SK-N-SH (cell line): ENCODE measurements at regions not wholly inside any gene's neighbourhood (a gene's known extent, or its start where the extent isn't known, plus 50 kb on each side); places are given as distances from the start of the nearest gene placed in this dataset.

Source experiments
- CTCF ChIA-PET: fragments of 300-600, 350-600 bp; formaldehyde crosslinking; extraction: SDS; loops from one replicate; lab custom pipeline; 2021; lab: Yijun Ruan, JAX
- POLR2A ChIA-PET: fragments of 350-600 bp; sonication (Branson Sonifier 250); formaldehyde crosslinking; extraction: SDS; loops from one replicate; lab custom pipeline; 2020; ENCODE audit warnings: antibody characterized with exemption, inconsistent platforms; lab: Yijun Ruan, JAX
- DNase-seq: peaks from one replicate; pipeline ENCODE4 v3.0.0; 2012
- H2AFZ ChIP-seq: fragments of 200-600 bp; sonication (generic); 2 replicates; pipeline ENCODE4 v1.8.1; 2016; ENCODE audit warnings: antibody characterized with exemption, mild to moderate bottlenecking, low read depth
- H3F3A ChIP-seq: fragments of 200-600 bp; sonication (generic); replicated peaks from 2 replicates; pipeline ENCODE3; 2016; ENCODE audit warnings: antibody characterized with exemption, mild to moderate bottlenecking; ENCODE audit not compliant: insufficient read depth
- H3K27ac ChIP-seq, 2 experiments: fragments of 200-500 bp in 1 of 2; fragments of 200-600 bp in 1 of 2; sonication (Bioruptor generic) in 1 of 2; sonication (generic), shearing (Covaris generic) in 1 of 2; 2 replicates each; pipeline versions ENCODE4 v1.5.1 to v1.6.1; 2014 to 2016; ENCODE audit warnings: low read depth in 2 of 2, inconsistent platforms in 1 of 2, low read length in 1 of 2, mild to moderate bottlenecking in 1 of 2, mixed read lengths in 1 of 2
- H3K27me3 ChIP-seq: fragments of 200-600 bp; sonication (generic), shearing (Covaris generic); 2 replicates; pipeline ENCODE4 v1.6.1; 2016; ENCODE audit warnings: mixed run types; ENCODE audit not compliant: insufficient read depth
- H3K36me3 ChIP-seq, 2 experiments: fragments of 200-500 bp in 1 of 2; fragments of 200-600 bp in 1 of 2; sonication (Bioruptor generic) in 1 of 2; sonication (generic) in 1 of 2; replicated peaks in 1 of 2; 2 replicates each; pipeline versions ENCODE3 to v1.5.1; 2014 to 2016; ENCODE audit warnings: low read length in 1 of 2, mild to moderate bottlenecking in 1 of 2; ENCODE audit not compliant: insufficient read depth in 2 of 2, control insufficient read depth in 1 of 2
- H3K4me1 ChIP-seq, 2 experiments: fragments of 200-500 bp in 1 of 2; fragments of 200-600 bp in 1 of 2; sonication (Bioruptor generic) in 1 of 2; sonication (generic), shearing (Covaris generic) in 1 of 2; 2 replicates each; pipeline versions ENCODE4 v1.5.1 to v1.6.1; 2014 to 2016; ENCODE audit warnings: low read depth in 1 of 2, low read length in 1 of 2, mixed run types in 1 of 2; ENCODE audit not compliant: insufficient read depth in 2 of 2, control insufficient read depth in 1 of 2
- H3K4me2 ChIP-seq: fragments of 200-600 bp; sonication (generic), shearing (Covaris generic); 2 replicates; pipeline ENCODE4 v1.6.1; 2017; ENCODE audit warnings: mixed run types
- H3K4me3 ChIP-seq, 2 experiments: fragments of 200-500 bp in 1 of 2; fragments of 200-600 bp in 1 of 2; sonication (Bioruptor generic) in 1 of 2; sonication (generic), shearing (Covaris generic) in 1 of 2; 2 replicates each; pipeline versions ENCODE4 v1.5.1 to v1.8.1; 2014 to 2016; ENCODE audit warnings: low read depth in 2 of 2, inconsistent platforms in 1 of 2, low read length in 1 of 2, mild to moderate bottlenecking in 1 of 2, mixed read lengths in 1 of 2, moderate library complexity in 1 of 2
- H3K79me2 ChIP-seq: fragments of 200-600 bp; sonication (generic); 2 replicates; pipeline ENCODE4 v1.8.1; 2017; ENCODE audit warnings: mild to moderate bottlenecking; ENCODE audit not compliant: insufficient read depth
- H3K9ac ChIP-seq: fragments of 200-600 bp; sonication (generic); 2 replicates; pipeline ENCODE4 v1.6.1; 2017; ENCODE audit warnings: mixed run types
- H3K9me2 ChIP-seq: fragments of 200-600 bp; sonication (generic); 2 replicates; pipeline ENCODE4 v1.6.1; 2017; ENCODE audit warnings: mixed run types
- H3K9me3 ChIP-seq: fragments of 200-600 bp; sonication (generic); 2 replicates; pipeline ENCODE4 v1.6.1; 2017; ENCODE audit warnings: mixed run types, mild to moderate bottlenecking, moderate library complexity
- H4K20me1 ChIP-seq: fragments of 200-600 bp; sonication (generic); 2 replicates; pipeline ENCODE4 v1.6.1; 2017; ENCODE audit warnings: mild to moderate bottlenecking, mixed run types; ENCODE audit not compliant: insufficient read depth
- CHD2 ChIP-seq: fragments of 150-350 bp; IDR thresholded peaks from 2 replicates; pipeline ENCODE4 v1.6.1; 2018; ENCODE audit warnings: low read length; ENCODE audit not compliant: partially characterized antibody
- ELF1 ChIP-seq: IDR thresholded peaks from 2 replicates; pipeline ENCODE4 v1.4.0; 2012
- EZH2phosphoT487 ChIP-seq: fragments of 200-600 bp; sonication (generic); IDR thresholded peaks from 2 replicates; pipeline ENCODE4 v1.6.1; 2017; ENCODE audit warnings: low read depth, mixed run types, mild to moderate bottlenecking, antibody characterized with exemption, moderate library complexity, borderline replicate concordance
- FOSL2 ChIP-seq: IDR thresholded peaks from 2 replicates; pipeline ENCODE4 v1.4.0; 2012; ENCODE audit warnings: low read depth, mild to moderate bottlenecking, moderate library complexity, borderline replicate concordance
- FOXM1 ChIP-seq: IDR thresholded peaks from 2 replicates; pipeline ENCODE4 v1.4.0; 2012; ENCODE audit warnings: low read depth, mild to moderate bottlenecking
- GABPA ChIP-seq: IDR thresholded peaks from 2 replicates; pipeline ENCODE4 v1.4.0; 2012; ENCODE audit warnings: low read depth, mild to moderate bottlenecking
- JUND ChIP-seq: IDR thresholded peaks from 2 replicates; pipeline ENCODE4 v1.4.0; 2012
- MAX ChIP-seq: IDR thresholded peaks from 2 replicates; pipeline ENCODE4 v1.4.0; 2012; ENCODE audit warnings: low read depth
- MXI1 ChIP-seq: IDR thresholded peaks from 2 replicates; pipeline ENCODE4 v1.6.1; 2012; ENCODE audit warnings: mild to moderate bottlenecking, low read depth, low read length, improper control_type of control experiment
- NFIC ChIP-seq: IDR thresholded peaks from 2 replicates; pipeline ENCODE4 v1.4.0; 2012; ENCODE audit warnings: borderline replicate concordance
- PBX3 ChIP-seq: IDR thresholded peaks from 2 replicates; pipeline ENCODE4; 2012
- POLR2AphosphoS5 ChIP-seq: IDR thresholded peaks from 2 replicates; pipeline ENCODE4 v1.6.1; 2012; ENCODE audit warnings: low read depth, low read length
- RAD21 ChIP-seq: IDR thresholded peaks from 2 replicates; pipeline ENCODE4 v1.6.1; 2012; ENCODE audit warnings: mild to moderate bottlenecking, low read length
- REST ChIP-seq: IDR thresholded peaks from 2 replicates; pipeline ENCODE4 v1.6.1; 2012; ENCODE audit warnings: mild to moderate bottlenecking, low read depth, low read length, moderate library complexity
- RXRA ChIP-seq: IDR thresholded peaks from 2 replicates; pipeline ENCODE4 v1.4.0; 2012; ENCODE audit warnings: low read depth, mild to moderate bottlenecking, borderline replicate concordance
- TCF12 ChIP-seq: IDR thresholded peaks from 2 replicates; pipeline ENCODE4 v1.4.0; 2012
- TEAD4 ChIP-seq: IDR thresholded peaks from 2 replicates; pipeline ENCODE4 v1.4.0; 2012; ENCODE audit warnings: mild to moderate bottlenecking, borderline replicate concordance; ENCODE audit not compliant: insufficient read depth
- WGBS: methylation state at CpG from one replicate; pipeline ENCODE4 v1.1.6; 2017; ENCODE audit warnings: low lambda C conversion rate; 5-methylcytosine and 5-hydroxymethylcytosine counted together
- TF ChIP-seq, protein P1 (sequence below): IDR thresholded peaks from 2 replicates; pipeline ENCODE4 v1.4.0; 2012; ENCODE audit warnings: low read depth, borderline replicate concordance
- TF ChIP-seq, protein P2 (sequence below): fragments of 150-350 bp; IDR thresholded peaks from 2 replicates; pipeline ENCODE4 v1.6.1; 2016; ENCODE audit warnings: mild to moderate bottlenecking, low read depth, low read length
- TF ChIP-seq, protein P3 (sequence below): fragments of 200-600 bp; sonication (generic); IDR thresholded peaks from 2 replicates; pipeline ENCODE4 v1.6.1; 2017; ENCODE audit warnings: antibody characterized with exemption, mild to moderate bottlenecking, moderate library complexity

- no peak for TF ChIP-seq REST
- no peak for TF ChIP-seq FOSL2
- no peak for TF ChIP-seq ELF1
- TF ChIP-seq MXI1 = no peak
- TF ChIP-seq EZH2phosphoT487 = no peak
- no peak for TF ChIP-seq TCF12
Measured at GRCh38 chr6:51250317-51250716, 431.6 kb downstream of the TFAP2B start (continued).

GRCh38 chr6:51257938-51258337, 439.3 kb downstream of the TFAP2B start:
- Histone ChIP-seq H3K36me3 (no peaks in the 10 kb centered on the region), H3K79me2 (no peaks in the 10 kb centered on the region), H3F3A (no peaks in the 10 kb centered on the region), H3K9me3 (no peaks in the 10 kb centered on the region), H3K4me3 (no peak overlapping the region), H3K27me3 (no peaks in the 10 kb centered on the region), H3K9ac (no peak overlapping the region), H3K27ac (no peak overlapping the region), H4K20me1 (no peaks in the 10 kb centered on the region), H3K9me2 (no peaks in the 10 kb centered on the region), H3K4me1 (peaks cover 0 to 7% of the 10 kb centered on the region in 2 experiments; a peak in 2 of 4 replicates), H2AFZ (no peak overlapping the region), H3K4me2 (no peak overlapping the region)
- TF ChIP-seq FOXM1 (no peak), RXRA (no peak), REST (no peak), CHD2 (no peak), ELF1 (no peak), NFIC (no peak), PBX3 (no peak), EZH2phosphoT487 (no peak), GABPA (no peak), MAX (no peak), POLR2AphosphoS5 (no peak), JUND (no peak), RAD21 (no peak), TEAD4 (no peak)
- TF ChIP-seq, protein P1, sequence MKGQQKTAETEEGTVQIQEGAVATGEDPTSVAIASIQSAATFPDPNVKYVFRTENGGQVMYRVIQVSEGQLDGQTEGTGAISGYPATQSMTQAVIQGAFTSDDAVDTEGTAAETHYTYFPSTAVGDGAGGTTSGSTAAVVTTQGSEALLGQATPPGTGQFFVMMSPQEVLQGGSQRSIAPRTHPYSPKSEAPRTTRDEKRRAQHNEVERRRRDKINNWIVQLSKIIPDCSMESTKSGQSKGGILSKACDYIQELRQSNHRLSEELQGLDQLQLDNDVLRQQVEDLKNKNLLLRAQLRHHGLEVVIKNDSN = no peak
- TF ChIP-seq, protein P2, sequence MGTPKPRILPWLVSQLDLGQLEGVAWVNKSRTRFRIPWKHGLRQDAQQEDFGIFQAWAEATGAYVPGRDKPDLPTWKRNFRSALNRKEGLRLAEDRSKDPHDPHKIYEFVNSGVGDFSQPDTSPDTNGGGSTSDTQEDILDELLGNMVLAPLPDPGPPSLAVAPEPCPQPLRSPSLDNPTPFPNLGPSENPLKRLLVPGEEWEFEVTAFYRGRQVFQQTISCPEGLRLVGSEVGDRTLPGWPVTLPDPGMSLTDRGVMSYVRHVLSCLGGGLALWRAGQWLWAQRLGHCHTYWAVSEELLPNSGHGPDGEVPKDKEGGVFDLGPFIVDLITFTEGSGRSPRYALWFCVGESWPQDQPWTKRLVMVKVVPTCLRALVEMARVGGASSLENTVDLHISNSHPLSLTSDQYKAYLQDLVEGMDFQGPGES = no peak
- TF ChIP-seq, protein P3, sequence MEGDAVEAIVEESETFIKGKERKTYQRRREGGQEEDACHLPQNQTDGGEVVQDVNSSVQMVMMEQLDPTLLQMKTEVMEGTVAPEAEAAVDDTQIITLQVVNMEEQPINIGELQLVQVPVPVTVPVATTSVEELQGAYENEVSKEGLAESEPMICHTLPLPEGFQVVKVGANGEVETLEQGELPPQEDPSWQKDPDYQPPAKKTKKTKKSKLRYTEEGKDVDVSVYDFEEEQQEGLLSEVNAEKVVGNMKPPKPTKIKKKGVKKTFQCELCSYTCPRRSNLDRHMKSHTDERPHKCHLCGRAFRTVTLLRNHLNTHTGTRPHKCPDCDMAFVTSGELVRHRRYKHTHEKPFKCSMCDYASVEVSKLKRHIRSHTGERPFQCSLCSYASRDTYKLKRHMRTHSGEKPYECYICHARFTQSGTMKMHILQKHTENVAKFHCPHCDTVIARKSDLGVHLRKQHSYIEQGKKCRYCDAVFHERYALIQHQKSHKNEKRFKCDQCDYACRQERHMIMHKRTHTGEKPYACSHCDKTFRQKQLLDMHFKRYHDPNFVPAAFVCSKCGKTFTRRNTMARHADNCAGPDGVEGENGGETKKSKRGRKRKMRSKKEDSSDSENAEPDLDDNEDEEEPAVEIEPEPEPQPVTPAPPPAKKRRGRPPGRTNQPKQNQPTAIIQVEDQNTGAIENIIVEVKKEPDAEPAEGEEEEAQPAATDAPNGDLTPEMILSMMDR = no peak
- 37% methylated on average over 2 of the region's 2 CpGs for WGBS
- ChIA-PET POLR2A (no interaction called here), CTCF (interaction anchor here (1.0 kb wide), 1 partner anchor 282 kb away, joined by 3 read pairs; no protein-coding TSS in a partner anchor)
- DNase-seq = no peak
